HG03575 (cell line): ENCODE measurements at regions not wholly inside any gene's neighbourhood (a gene's known extent, or its start where the extent isn't known, plus 50 kb on each side); places are given as distances from the start of the nearest gene placed in this dataset.
"Not testable (repeated sequence)": the region's sequence is repeated elsewhere in the genome, so short reads cannot be mapped to it uniquely, and the experiment has no call there.

ENCODE experiments used
- ATAC-seq: cut with Tn5 transposase; IDR thresholded peaks from one replicate; pipeline ENCODE4 v1.9.1; 2021; ENCODE audit not compliant: unreplicated experiment, insufficient number of reproducible peaks, low FRiP score; ENCODE audit errors: extremely low read depth

- not testable (repeated sequence) for ATAC-seq
These were observed 330.5 kb upstream of the HNRNPA3 start for GRCh38 chr2:176882045-176882444.

- ATAC-seq: no peak
These were observed 327.5 kb upstream of the HNRNPA3 start for GRCh38 chr2:176885001-176885643.

GRCh38 chr2:176885661-176886060 is 326.9 kb upstream of the HNRNPA3 start:
- ATAC-seq: no peak

GRCh38 chr2:176891105-176891504 is 321.5 kb upstream of the HNRNPA3 start:
- no peak for ATAC-seq

GRCh38 chr2:176891857-176892256 is 320.7 kb upstream of the HNRNPA3 start:
- no peak for ATAC-seq

GRCh38 chr2:176892676-176893226 is 319.8 kb upstream of the HNRNPA3 start:
- ATAC-seq: no peak

GRCh38 chr2:176895158-176895557 is 317.4 kb upstream of the HNRNPA3 start:
- no peak for ATAC-seq

GRCh38 chr2:176902454-176902853 is 310.1 kb upstream of the HNRNPA3 start:
- no peak for ATAC-seq

- ATAC-seq: not testable (repeated sequence)
These were observed 308.5 kb upstream of the HNRNPA3 start for GRCh38 chr2:176904053-176904452.

GRCh38 chr2:176907341-176907740 is 305.3 kb upstream of the HNRNPA3 start:
- no peak for ATAC-seq

- no peak for ATAC-seq
These were observed 301.8 kb upstream of the HNRNPA3 start for GRCh38 chr2:176910828-176911227.

GRCh38 chr2:176913955-176914354 is 298.6 kb upstream of the HNRNPA3 start:
- ATAC-seq: no peak

GRCh38 chr2:176914371-176914770 is 298.2 kb upstream of the HNRNPA3 start:
- no peak for ATAC-seq

GRCh38 chr2:176922545-176922944 is 290.0 kb upstream of the HNRNPA3 start:
- ATAC-seq: not testable (repeated sequence)

- no peak for ATAC-seq
These were observed 289.4 kb upstream of the HNRNPA3 start for GRCh38 chr2:176923205-176923604.

GRCh38 chr2:176924909-176925534 is 287.6 kb upstream of the HNRNPA3 start:
- no peak for ATAC-seq

GRCh38 chr2:176926453-176926852 is 286.1 kb upstream of the HNRNPA3 start:
- ATAC-seq: no peak

- ATAC-seq: not testable (repeated sequence)
These were observed 283.2 kb upstream of the HNRNPA3 start for GRCh38 chr2:176929387-176929786.

GRCh38 chr2:176931588-176932563 is 280.7 kb upstream of the HNRNPA3 start:
- ATAC-seq: peak; percentile 100
